Endodermal cell (in vitro differentiated cells): ENCODE measurements at regions not wholly inside any gene's neighbourhood (a gene's known extent, or its start where the extent isn't known, plus 50 kb on each side); places are given as distances from the start of the nearest gene placed in this dataset.

ENCODE experiments used
- DNase-seq: peaks from one replicate; pipeline ENCODE4 v3.0.0-alpha.2; 2017
- H3K27ac ChIP-seq: 2 replicates; pipeline ENCODE4 v1.5.1; 2013; ENCODE audit warnings: mild to moderate bottlenecking, low read depth, low read length, moderate library complexity
- H3K27me3 ChIP-seq: 2 replicates; pipeline ENCODE4 v1.6.1; 2013; ENCODE audit warnings: mild to moderate bottlenecking, low read length, moderate library complexity; ENCODE audit not compliant: insufficient read depth, control insufficient read depth, poor library complexity, severe bottlenecking
- H3K36me3 ChIP-seq: 2 replicates; pipeline ENCODE4 v1.7.0; 2013; ENCODE audit warnings: mild to moderate bottlenecking, low read length, moderate library complexity; ENCODE audit not compliant: control insufficient read depth, insufficient read depth
- H3K4me1 ChIP-seq: one replicate; pipeline ENCODE4 v1.7.0; 2013; ENCODE audit warnings: low read length; ENCODE audit not compliant: control insufficient read depth, insufficient read depth
- H3K4me3 ChIP-seq: 2 replicates; pipeline ENCODE4 v1.5.1; 2013; ENCODE audit warnings: mild to moderate bottlenecking, low read length, moderate library complexity
- H3K9ac ChIP-seq: 2 replicates; pipeline ENCODE4 v1.6.1; 2013; ENCODE audit warnings: mild to moderate bottlenecking, low read length, moderate library complexity; ENCODE audit not compliant: poor library complexity, severe bottlenecking; ENCODE audit errors: extremely low read depth
- H3K9me3 ChIP-seq: 2 replicates; pipeline ENCODE4 v1.6.1; 2013; ENCODE audit warnings: mild to moderate bottlenecking, low read length, moderate library complexity; ENCODE audit not compliant: control insufficient read depth
- H3K27ac Mint-ChIP-seq: 2 replicates; pipeline ENCODE4 v1.8.0; 2020; ENCODE audit warnings: mixed read lengths
- H3K27me3 Mint-ChIP-seq: 2 replicates; pipeline ENCODE4 v1.8.0; 2021; ENCODE audit warnings: mild to moderate bottlenecking, mixed read lengths; ENCODE audit not compliant: insufficient read depth
- H3K36me3 Mint-ChIP-seq: 2 replicates; pipeline ENCODE4 v1.8.0; 2020; ENCODE audit warnings: low read depth, mixed read lengths
- H3K4me1 Mint-ChIP-seq: 2 replicates; pipeline ENCODE4 v1.8.0; 2020; ENCODE audit warnings: mixed read lengths
- H3K4me3 Mint-ChIP-seq: 2 replicates; pipeline ENCODE4 v1.8.0; 2020; ENCODE audit warnings: mild to moderate bottlenecking, moderate library complexity, mixed read lengths
- H3K9me3 Mint-ChIP-seq: 2 replicates; pipeline ENCODE4 v1.8.0; 2020; ENCODE audit warnings: mild to moderate bottlenecking, mixed read lengths
- CTCF ChIP-seq: fragments of 200-600 bp; sonication (generic); conservative IDR thresholded peaks from 2 replicates; pipeline ENCODE4 v1.5.0; 2021; ENCODE audit warnings: antibody characterized with exemption, mild to moderate bottlenecking
- WGBS, 2 experiments: methylation state at CpG; one replicate each; pipeline versions ENCODE4 v1.1.5 to v1.1.7; 2013; ENCODE audit warnings: missing lambda C conversion rate in 2 of 2, mixed read lengths in 1 of 2; ENCODE audit not compliant: insufficient coverage in 1 of 2, insufficient read length in 1 of 2; 5-methylcytosine and 5-hydroxymethylcytosine counted together

- H3K4me3 Mint-ChIP-seq, result no peak overlapping the region
- H3K27me3 Mint-ChIP-seq, result no peaks in the 10 kb centered on the region
- no peaks in the 10 kb centered on the region for H3K9me3 Mint-ChIP-seq
- H3K36me3 Mint-ChIP-seq, result no peaks in the 10 kb centered on the region
- no peak for DNase-seq
- H3K4me1 Mint-ChIP-seq, result peaks cover 5% of the 10 kb centered on the region
- H3K4me1 ChIP-seq, result no peaks in the 10 kb centered on the region
- no peaks in the 10 kb centered on the region for H3K27me3 ChIP-seq
- no peaks in the 10 kb centered on the region for H3K36me3 ChIP-seq
- TF ChIP-seq CTCF, result no peak
- WGBS, 2 experiments, result 95% methylated on average over 1 of the region's 1 CpG; no CpG with 5 or more reads in 1 of the 2 experiments
- no peaks in the 10 kb centered on the region for H3K9me3 ChIP-seq
- no peak overlapping the region for H3K4me3 ChIP-seq
- H3K27ac ChIP-seq, result no peak overlapping the region
- H3K9ac ChIP-seq, result no peak overlapping the region
- H3K27ac Mint-ChIP-seq, result no peak overlapping the region
These were observed 350.8 kb upstream of the RSPO3 start for GRCh38 chr6:126767711-126768110.

- DNase-seq, result no peak
- Histone ChIP-seq H3K4me3 (no peak overlapping the region), H3K36me3 (no peaks in the 10 kb centered on the region), H3K9me3 (no peaks in the 10 kb centered on the region), H3K4me1 (peaks cover 10% of the 10 kb centered on the region), H3K27ac (no peak overlapping the region), H3K27me3 (no peaks in the 10 kb centered on the region), H3K9ac (no peak overlapping the region)
- 100% methylated on average over 1 of the region's 1 CpG; no CpG with 5 or more reads in 1 of the 2 experiments for WGBS, 2 experiments
- peaks cover 25% of the 10 kb centered on the region for H3K4me1 Mint-ChIP-seq
- no peaks in the 10 kb centered on the region for H3K27me3 Mint-ChIP-seq
- H3K27ac Mint-ChIP-seq, result no peak overlapping the region
- no peak for TF ChIP-seq CTCF
- no peak overlapping the region for H3K4me3 Mint-ChIP-seq
- no peaks in the 10 kb centered on the region for H3K9me3 Mint-ChIP-seq
- no peaks in the 10 kb centered on the region for H3K36me3 Mint-ChIP-seq
These were observed 348.3 kb upstream of the RSPO3 start for GRCh38 chr6:126770176-126770575.

GRCh38 chr6:126773112-126773805 is 345.2 kb upstream of the RSPO3 start:
- no peaks in the 10 kb centered on the region for H3K27me3 ChIP-seq
- Mint-ChIP-seq H3K27me3 (no peaks in the 10 kb centered on the region), H3K4me3 (no peak overlapping the region), H3K4me1 (peaks cover 25% of the 10 kb centered on the region), H3K36me3 (no peaks in the 10 kb centered on the region), H3K9me3 (no peaks in the 10 kb centered on the region), H3K27ac (no peak overlapping the region)
- DNase-seq, result no peak
- peaks cover 10% of the 10 kb centered on the region for H3K4me1 ChIP-seq
- H3K27ac ChIP-seq, result peak overlapping the region; percentile 71
- H3K36me3 ChIP-seq, result no peaks in the 10 kb centered on the region
- no peaks in the 10 kb centered on the region for H3K9me3 ChIP-seq
- TF ChIP-seq CTCF, result no peak
- H3K9ac ChIP-seq, result no peak overlapping the region
- no peak overlapping the region for H3K4me3 ChIP-seq
- whole genome bisulfite sequencing, 2 experiments, result 71 to 89% methylated on average over 4 to 7 of the region's 9 CpGs
